HEK293 (cell line): ENCODE measurements at regions not wholly inside any gene's neighbourhood (a gene's known extent, or its start where the extent isn't known, plus 50 kb on each side); places are given as distances from the start of the nearest gene placed in this dataset.

Experiments used
- CTCF ChIP-seq: fragments of 450-650 bp; formaldehyde crosslinking; IDR thresholded peaks from 2 replicates; pipeline ENCODE4 v1.5.1; 2016; ENCODE audit warnings: missing biosample characterization, missing genetic modification characterization
- KLF9 ChIP-seq: fragments of 450-650 bp; formaldehyde crosslinking; IDR thresholded peaks from 2 replicates; pipeline ENCODE4 v1.5.1; 2016; ENCODE audit warnings: missing biosample characterization, missing genetic modification characterization, low read depth
- ZBTB21 ChIP-seq: fragments of 450-650 bp; formaldehyde crosslinking; IDR thresholded peaks from 2 replicates; pipeline ENCODE4 v1.5.1; 2017; ENCODE audit warnings: missing biosample characterization, missing genetic modification characterization
- ZNF704 ChIP-seq: fragments of 450-650 bp; formaldehyde crosslinking; IDR thresholded peaks from 2 replicates; pipeline ENCODE4 v1.5.1; 2016; ENCODE audit warnings: missing biosample characterization, missing genetic modification characterization

GRCh38 chr1:74824497-74825107 is 91.7 kb downstream of the TYW3 start:
- TF ChIP-seq ZNF704 = no peak
- no peak for TF ChIP-seq KLF9 (tag by site-specific recombination)
- TF ChIP-seq ZBTB21 (tag by site-specific recombination) = no peak
- no peak for TF ChIP-seq CTCF (tag by site-specific recombination)
